Keratinocyte (primary cell): ENCODE measurements at regions not wholly inside any gene's neighbourhood (a gene's known extent, or its start where the extent isn't known, plus 50 kb on each side); places are given as distances from the start of the nearest gene placed in this dataset.

Experiments
- EZH2 ChIP-seq: IDR thresholded peaks from one replicate; pipeline ENCODE4 v1.6.1; 2012; ENCODE audit warnings: inconsistent platforms, mild to moderate bottlenecking, low read length, moderate library complexity
- TF ChIP-seq, protein P1 (sequence below), 3 experiments: IDR thresholded peaks in 1 of 3; conservative IDR thresholded peaks in 1 of 3; optimal IDR thresholded peaks in 1 of 3; 2 replicates in 2 of 3; 3 replicates in 1 of 3; pipeline versions ENCODE3 to v1.5.1; 2011; ENCODE audit warnings: low read length in 3 of 3, mild to moderate bottlenecking in 3 of 3, moderate library complexity in 2 of 3, control low read depth in 1 of 3, inconsistent platforms in 1 of 3; ENCODE audit not compliant: insufficient read depth in 2 of 3; ENCODE audit errors: extremely low read depth in 1 of 3

DNA sequence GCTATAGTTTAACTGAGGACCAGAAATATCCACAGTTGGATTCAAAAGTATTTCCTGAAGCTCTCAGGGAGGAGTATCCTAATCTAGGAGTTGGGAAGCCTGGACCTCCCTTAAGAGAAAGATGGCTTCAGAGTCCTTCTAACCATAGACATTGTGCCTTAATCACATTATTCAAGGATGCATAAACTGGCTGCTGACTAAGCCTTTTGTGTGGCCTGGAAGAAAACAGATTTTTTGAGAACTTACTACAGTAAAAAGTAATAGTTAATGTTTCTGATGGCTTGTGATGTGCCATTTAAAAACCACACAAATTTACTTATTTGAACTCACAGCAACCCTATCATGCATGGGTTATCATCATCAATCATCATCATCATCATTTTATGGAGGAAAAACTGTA is 126.2 kb upstream of the RPL38 start:
- TF ChIP-seq, protein P1, sequence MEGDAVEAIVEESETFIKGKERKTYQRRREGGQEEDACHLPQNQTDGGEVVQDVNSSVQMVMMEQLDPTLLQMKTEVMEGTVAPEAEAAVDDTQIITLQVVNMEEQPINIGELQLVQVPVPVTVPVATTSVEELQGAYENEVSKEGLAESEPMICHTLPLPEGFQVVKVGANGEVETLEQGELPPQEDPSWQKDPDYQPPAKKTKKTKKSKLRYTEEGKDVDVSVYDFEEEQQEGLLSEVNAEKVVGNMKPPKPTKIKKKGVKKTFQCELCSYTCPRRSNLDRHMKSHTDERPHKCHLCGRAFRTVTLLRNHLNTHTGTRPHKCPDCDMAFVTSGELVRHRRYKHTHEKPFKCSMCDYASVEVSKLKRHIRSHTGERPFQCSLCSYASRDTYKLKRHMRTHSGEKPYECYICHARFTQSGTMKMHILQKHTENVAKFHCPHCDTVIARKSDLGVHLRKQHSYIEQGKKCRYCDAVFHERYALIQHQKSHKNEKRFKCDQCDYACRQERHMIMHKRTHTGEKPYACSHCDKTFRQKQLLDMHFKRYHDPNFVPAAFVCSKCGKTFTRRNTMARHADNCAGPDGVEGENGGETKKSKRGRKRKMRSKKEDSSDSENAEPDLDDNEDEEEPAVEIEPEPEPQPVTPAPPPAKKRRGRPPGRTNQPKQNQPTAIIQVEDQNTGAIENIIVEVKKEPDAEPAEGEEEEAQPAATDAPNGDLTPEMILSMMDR (optimal IDR thresholded peaks at IDR 0.05 in 1 of 3, IDR thresholded peaks at IDR 0.05 in 1 of 3, conservative IDR thresholded peaks at IDR 0.05 in 1 of 3; ENCODE audit: extremely low read depth in 1 of 3, insufficient read depth in 2 of 3, low read length in 3 of 3) = no peak
- no peak for TF ChIP-seq EZH2
